ENCODE measurements at regions not wholly inside any gene's neighbourhood (a gene's known extent, or its start where the extent isn't known, plus 50 kb on each side); places are given as distances from the start of the nearest gene placed in this dataset.
"Not testable (repeated sequence)": the region's sequence is repeated elsewhere in the genome, so short reads cannot be mapped to it uniquely, and the experiment has no call there.

DNA sequence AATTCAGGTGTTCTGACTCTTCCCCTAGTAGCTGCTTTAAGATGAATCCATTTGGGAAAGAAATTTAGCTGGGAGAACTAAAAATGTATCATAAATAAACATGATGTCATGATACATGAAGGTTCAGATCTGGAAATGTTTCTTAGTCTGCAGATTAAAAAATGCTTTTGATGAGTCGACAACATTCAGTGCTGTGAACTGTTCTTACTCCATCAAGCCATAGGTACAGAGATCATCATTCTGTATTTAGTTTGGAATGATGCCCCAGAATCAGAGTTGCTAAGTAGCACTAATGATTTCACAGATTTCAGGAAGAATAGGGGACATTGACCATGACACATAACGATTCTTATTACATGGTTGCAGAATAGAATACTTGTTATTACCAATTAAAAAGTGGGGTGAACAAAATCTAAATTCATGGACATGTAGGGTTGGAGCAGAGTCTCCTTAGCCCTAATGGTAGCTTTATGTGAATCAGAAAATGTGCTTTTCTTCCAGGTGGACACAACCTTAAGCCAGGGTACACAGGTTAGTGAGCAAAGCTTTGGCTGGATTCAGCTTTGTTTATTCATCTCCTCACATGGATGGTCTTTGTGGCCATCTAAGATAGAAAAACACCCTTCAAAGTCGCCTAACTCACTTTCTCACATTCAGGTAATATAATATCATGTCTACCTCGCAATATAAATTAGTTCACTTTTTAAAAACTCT, 205.4 kb upstream of the SEL1L start:
- DNase-seq (ENCODE audit: extremely low read depth, low read depth, low spot score), result no peak

DNA sequence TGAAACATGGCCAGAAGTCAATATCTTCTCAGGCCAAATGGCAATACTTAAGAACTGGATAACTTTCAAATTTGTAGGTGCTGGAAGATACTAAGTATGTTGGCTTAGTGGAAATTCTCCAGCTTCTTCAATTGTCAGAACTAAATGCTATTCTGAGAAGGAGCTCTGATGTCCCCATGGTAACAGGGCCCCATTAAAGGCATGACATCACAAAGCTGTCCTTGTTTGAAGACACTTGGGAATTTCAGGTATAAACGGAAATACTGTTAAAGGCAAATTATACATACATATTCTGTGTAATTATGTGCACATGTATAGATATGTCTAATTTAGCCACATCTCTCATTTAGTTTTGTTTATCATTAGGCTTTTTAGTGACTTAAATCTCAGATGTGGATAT, 210.0 kb upstream of the SEL1L start:
- no peak for DNase-seq (ENCODE audit: extremely low read depth, low read depth, low spot score)

DNA sequence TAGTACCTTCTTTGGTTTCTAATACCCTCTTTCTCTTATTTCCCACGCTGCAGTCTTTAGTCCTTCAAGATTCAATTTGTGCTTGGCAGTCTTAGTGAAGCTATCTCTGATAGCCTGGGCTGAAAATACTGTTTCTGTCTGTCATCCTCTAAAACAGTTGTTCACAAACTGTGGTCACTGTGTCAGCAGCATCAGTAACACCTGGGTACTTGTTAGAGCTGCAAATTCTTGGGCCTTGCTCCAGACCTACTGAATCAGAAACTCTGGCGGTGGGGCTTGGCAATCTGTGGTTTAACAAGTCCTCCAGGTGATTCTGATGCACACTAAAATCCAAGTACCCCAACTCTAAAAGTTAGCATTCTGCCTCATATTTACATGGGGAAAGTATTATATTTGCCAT, 217.5 kb upstream of the SEL1L start:
- DNase-seq (ENCODE audit: extremely low read depth, low read depth, low spot score), result no peak

DNA sequence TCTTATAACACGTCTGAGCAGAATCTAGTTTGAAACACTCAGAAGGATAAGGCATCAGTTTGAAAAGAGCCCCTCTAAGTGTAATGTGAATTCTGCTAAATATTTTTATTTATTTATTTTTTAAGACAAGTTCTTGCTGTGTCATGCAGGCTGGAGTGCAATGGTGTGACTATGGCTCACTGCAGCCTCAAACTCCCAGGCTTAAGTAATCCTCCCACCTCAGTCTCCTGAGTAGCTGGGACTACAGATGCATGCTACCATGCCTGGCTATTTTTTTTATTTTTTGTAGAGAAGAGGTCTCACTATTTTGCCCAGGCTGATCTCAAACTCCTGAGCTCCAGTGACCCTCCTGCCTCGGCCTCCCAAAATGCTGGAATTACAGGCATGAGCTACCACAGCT, 225.9 kb upstream of the SEL1L start:
- DNase-seq (ENCODE audit: extremely low read depth, low read depth, low spot score), result no peak

DNA sequence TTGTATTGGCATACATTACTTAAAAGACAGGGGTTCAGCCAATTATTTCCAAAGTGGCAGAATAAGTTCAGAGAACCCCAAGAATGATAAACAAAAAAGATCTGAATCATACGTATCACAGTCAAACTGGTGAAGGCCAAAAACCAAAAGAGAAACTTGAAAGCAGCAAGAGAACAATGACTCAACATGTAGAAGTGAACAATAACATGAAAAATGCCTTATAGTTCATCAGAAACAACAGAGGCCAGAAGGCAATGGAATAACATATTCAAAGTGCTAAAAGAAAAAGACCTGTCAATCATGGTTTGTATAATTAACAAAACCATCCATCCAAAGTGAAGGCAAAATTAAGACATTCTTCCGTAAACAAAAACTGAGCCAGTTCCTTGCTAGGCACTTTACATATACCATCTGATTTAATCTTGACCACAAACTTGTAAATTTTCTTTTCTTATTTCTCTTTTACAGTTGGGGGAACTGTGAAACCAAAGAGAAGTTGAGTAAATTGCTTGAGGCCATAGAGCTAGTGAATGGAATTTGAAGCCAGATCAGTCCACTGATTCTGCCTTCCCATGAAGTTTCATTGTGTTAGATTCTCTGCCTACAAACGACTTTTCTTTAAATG, 232.1 kb upstream of the SEL1L start:
- DNase-seq (ENCODE audit: extremely low read depth, low read depth, low spot score), result no peak

DNA sequence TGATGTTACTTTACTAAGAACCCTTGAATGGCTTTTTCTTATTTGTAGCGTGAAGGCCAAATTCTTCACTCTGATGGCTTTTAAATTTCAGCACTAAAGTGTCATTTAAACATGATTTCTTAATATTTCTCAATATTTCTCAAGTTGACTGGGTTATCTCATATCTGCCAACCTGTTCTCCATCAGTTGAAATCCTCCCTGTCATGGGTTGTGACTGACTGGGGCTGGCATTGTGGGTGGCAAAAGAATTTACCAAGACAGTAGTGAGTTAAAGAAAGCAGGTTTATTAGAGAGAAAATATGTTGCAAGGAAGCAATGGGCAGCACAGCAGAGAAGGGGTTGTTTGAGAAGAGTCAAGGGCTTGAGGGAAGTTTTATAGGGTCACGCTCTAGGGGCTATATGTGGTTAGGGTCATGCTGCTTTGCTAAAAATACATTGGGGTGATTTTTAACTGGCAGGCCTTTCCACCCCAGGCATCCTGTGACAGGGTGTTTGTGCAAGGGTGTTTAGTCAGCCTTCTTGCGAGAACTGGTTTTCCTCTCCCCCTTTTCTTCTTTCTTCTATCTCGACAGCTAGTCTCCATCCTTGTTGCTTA, 232.8 kb upstream of the SEL1L start:
- DNase-seq (ENCODE audit: extremely low read depth, low read depth, low spot score), result no peak

DNA sequence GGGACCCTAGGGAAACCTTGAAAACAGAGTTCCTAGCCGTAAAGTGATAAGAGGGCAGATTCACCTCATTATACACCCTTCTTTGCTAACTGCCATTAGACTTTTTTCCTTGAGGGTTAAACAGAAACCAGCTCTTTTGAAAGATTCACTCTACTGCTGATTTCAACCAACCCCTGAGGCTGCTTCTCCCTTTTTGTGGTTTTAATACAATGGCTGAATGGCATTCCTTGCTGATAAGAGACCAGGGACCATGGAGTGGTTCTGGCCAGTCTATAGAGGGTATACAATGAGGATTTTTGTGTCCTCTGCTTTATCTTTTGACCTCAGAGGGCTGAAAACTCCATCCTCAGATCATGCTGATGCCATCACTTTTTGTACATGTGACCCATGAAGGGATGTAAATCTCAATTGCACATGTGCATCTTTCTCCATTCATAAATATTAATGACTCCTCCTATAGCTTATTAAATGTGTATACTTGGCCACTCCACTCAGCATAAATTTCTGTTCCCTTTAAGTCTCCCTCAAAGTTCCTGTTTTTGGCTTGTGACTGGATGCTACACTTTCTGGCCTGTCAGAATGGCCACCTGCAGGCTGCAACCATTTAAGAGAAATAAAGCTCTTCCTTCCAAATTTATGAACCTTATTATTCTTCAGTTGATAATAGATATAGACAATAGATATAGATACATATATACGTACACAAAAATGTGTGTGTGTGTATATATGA, 233.8 kb upstream of the SEL1L start:
- DNase-seq (ENCODE audit: extremely low read depth, low read depth, low spot score), result no peak

DNA sequence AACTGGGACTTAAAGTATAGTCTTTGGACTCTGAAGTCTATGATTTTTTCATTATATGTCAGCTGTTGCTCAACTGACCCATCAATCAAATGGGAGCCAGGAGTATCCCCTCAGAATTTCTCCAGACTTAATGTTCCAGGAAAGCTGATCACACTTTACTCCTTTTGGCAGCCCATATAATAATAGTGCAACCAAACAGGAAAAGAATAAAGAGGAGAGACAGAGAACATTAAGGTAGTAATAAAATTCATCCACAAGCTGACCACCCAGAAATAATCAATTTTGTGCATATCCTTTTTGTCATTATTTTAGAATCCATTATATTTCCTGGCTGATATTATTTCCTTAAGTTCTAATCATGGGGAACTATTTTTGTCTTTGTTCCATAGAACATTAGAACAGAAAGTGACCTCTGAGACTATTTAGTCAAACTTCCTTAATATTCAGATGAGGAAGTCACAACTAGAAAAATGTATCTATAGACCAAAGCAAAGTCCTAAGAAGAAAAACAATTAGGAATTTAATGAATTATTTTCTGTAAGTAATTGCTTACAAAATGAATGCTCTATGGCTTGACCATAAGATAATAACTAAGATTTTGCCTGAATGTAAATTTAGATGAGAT, 238.1 kb upstream of the SEL1L start:
- DNase-seq (ENCODE audit: extremely low read depth, low read depth, low spot score), result no peak

DNA sequence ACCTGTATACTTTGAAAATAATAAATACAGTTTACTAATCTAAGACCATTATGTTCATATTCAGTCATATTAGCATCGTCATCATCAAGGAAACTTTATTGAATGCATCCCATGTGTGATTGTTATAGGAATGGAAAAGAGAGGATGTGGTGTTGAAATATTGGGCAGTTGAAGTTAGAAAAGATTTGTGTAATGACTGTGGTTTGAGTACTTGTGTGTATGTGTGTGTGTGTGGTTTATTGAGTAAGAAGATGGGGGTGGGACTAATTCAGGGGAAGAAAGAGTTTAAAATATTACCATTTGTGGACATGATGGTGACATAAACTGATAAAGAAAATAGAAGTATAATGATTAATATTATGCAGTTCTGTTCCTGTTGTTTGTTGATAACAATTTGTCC, 238.7 kb upstream of the SEL1L start:
- no peak for DNase-seq (ENCODE audit: extremely low read depth, low read depth, low spot score)

DNA sequence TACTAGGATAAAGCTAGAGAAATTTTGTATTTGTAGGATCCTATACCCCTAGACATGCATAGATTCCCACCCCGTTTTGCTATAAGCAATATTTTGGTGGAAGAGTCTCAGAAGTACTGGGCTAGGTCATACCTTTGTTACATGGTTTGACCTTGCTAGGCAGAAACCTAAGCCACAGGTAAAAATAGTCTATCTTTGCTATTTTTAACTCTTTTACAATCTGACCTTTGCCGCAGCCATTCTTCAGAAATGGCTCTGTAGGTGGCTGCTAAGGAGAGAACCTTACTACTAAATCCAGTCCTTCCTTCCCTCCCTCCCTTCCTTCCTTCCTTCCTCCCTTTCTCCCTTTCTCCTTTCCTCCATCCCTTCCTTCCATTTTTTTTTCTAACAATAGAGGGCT, 242.9 kb upstream of the SEL1L start:
- no peak for DNase-seq (ENCODE audit: extremely low read depth, low read depth, low spot score)

DNA sequence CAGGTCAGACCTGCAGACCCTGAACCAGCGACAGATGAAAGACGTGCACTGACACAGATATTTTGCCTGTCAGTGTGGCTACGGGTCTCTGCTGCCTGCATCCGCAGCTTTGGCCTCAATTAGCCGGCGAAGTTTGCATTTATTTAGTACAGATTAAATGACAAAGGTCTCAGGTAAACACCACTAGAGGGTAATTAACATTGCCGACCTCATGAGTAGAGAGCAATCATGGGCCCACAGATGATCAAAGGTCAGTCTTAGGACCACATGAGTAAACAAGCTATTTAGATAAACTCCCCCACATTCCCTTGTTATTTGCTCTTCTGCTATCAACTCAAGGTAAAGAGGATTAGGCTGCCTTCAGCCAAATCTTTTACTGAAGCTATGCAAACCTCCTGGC, 248.1 kb upstream of the SEL1L start:
- DNase-seq (ENCODE audit: extremely low read depth, low read depth, low spot score), result not testable (repeated sequence)

DNA sequence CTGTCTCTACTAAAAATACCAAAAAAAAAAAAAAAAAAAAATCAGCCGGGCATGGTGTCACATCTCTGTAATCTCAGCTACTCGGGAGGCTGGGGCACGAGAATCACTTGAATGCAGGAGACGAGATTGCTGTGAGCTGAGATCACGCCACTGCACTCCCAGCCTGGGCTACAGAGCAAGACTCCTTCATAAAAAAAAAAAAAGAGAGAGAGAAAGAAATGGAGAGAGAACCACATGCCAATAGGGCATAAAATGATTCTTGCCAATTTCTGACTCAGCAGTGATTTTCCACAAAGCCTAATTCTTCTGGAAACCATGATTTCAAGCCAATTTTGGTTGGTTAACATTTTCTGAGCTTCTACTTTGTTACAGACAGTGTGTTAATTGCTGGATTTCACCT, 250.4 kb upstream of the SEL1L start:
- no peak for DNase-seq (ENCODE audit: extremely low read depth, low read depth, low spot score)

DNA sequence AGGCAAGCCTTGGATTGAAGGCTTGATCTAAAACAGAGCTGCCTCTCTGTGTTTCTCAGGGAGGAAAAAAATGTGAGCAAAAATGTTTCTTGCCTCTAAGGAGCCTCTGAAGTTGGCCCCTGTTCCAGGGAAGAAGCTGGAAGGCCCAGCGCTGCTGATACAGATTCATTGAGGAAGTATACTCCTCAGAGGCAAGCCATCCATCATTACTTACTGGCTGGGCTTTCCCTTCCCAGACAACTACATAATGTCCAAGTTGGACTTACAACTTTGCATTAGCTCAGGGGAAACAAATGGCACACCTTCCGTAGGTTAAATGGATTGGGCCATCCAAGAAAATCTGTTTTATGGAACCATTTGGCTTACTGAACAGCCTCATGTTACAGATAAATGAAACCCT, 263.7 kb upstream of the SEL1L start:
- no peak for DNase-seq (ENCODE audit: extremely low read depth, low read depth, low spot score)

DNA sequence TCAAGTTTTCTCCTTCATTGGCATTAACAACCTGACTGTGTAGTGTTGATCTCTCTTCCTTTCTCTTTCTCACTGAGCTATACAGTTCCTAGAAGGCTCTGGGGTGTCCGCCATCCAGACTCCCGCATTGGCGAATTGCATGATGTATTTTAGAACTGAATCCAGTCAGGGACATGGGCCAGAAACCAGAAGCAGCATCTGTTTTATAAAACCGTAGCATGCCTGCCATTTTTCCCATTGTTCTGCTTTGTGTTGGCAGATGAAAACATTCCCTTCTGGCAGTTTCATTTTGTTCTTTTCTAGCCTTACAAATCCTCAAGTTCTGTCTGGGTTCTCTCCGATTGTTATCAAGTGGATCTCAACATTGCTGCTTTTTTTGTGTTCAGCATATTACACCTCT, 268.3 kb upstream of the SEL1L start:
- no peak for DNase-seq (ENCODE audit: extremely low read depth, low read depth, low spot score)

DNA sequence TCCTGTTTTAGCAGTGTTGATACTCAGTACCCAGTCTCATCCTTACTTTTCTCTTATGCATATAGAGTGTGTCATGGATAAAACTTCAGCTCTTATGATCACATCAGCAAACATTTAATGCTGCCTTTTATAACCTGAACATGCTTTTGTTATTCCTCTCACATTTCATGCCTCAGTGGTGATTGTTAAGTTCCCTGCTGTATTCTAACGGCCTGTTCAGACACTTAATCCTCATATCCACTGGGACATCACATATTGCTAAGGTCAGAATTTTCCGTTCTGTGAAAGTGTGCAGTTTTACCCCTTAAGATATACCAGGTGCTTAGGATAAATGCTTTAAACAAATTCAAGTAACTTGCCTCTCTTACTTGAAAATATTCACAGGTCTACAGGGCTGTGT, 268.7 kb upstream of the SEL1L start:
- no peak for DNase-seq (ENCODE audit: extremely low read depth, low read depth, low spot score)

DNA sequence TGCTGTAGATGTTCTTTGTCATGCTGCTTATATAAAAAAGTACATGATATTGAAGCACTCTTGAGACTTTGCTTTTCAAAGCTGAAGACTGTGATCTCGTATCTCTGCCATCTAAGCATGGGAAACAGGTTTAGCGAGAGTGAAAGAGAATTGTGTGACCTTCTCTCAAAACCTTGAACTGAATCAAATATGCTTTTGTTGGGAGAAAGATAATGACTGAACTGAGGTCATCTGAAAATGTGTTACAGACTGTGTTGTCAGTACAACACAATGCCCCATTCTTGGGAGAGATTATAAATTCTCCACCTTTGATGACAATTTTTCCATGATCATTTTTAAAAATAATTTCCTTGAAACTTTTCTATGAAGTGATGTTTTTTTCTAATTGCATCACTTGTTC, 272.1 kb upstream of the SEL1L start:
- no peak for DNase-seq (ENCODE audit: extremely low read depth, low read depth, low spot score)

DNA sequence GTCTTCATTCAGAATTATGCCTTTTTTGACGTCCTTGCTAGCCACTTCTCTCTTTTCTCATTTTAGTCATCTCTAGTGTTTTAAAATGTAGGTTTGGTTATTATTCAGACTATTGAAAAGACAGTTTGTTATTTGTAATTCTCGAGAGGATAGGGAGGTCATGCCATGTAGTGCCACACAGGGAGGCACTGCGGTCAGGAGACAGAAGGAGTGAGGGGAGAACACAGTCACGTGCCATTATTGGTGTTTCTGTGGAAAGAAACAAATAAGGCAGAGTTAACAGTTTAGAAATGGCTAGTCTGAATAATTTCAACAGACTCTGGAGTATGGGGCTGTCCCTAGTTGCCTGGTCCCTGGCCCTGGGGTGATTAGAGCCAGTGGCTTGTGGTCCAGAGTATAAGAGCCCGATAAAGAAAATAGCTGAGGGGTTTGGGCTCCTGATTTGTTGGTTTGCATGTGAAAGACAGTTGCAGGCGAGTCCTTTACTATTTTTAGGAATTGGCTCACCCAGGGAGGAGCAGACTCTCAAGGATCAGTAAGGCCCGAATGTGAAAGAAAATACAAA, 278.1 kb upstream of the SEL1L start:
- DNase-seq (ENCODE audit: extremely low read depth, low read depth, low spot score), result no peak

DNA sequence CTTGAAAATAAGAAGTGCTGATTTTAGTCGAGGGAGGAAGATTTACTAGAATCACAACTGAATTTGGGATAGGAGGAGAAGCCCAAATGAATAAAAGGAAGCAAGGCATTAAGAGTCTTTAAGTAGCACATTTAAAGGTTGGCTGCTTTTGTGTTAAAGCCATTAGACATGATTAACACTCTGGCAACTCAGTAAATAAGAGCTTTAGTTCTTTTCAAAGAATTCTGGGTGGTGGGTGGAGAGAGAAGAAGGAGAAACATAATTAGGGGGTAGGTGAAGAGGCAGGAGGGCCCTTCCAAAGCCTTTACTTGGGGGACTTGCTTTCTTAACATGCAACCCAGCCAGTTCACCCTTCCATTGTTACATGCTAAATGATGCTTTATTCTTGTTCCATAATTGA, 284.6 kb upstream of the SEL1L start:
- DNase-seq (ENCODE audit: extremely low read depth, low read depth, low spot score), result no peak

DNA sequence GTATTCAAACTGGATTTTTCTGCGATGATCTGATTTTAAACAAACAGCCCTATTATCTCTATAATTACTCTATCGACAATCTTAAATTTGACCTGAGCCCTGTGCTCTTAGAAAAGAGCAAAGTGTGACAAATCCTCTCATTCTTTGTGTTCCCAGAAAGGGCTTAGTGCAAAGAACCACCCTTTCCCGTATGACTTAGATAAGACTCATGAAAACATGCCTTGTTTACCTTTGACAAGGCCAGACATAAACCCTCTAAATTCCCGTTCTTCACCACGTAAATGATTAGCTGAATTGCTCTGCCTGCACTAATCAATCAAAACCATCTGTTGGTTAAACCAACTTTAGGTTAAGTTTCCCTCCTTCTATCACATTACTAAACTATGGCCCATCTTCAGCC, 285.7 kb upstream of the SEL1L start:
- no peak for DNase-seq (ENCODE audit: extremely low read depth, low read depth, low spot score)

DNA sequence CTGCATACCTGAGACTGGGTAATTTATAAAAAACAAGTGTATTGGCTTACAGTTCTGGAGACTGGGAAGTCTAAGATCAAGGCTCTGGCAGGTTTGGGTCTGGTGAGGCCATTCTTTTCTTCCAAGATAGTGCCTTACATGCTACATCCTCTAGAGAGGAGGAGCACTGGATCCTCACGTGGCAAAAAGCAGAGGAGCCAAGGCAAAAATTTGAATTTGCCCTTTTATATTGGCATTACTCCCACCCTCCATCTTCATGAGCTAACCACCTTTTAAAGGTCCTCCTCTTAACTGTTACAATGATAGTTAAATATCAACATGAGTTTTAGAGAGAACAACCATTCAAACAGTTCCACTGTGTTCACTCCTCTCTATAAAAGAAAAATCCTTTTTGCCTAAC, 286.3 kb upstream of the SEL1L start:
- DNase-seq (ENCODE audit: extremely low read depth, low read depth, low spot score), result no peak

DNA sequence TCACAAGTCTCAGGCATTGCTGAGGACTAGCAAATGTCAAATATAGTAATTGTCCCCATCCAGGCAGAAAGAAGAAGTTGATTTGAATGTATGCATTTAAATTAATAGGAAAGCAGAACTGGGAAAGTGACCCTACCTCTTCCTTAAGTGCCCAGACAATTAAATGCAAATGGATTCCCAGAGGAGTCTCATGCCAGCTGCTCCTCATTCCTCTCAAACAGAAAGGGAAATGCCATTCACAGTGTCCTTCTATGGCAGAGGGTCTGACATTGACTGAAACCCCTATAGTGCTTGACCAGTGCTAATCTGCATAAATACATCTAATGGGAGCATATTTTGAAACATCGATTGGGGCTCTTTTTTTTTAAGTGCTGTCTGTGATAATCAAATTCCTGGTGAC, 292.4 kb upstream of the SEL1L start:
- no peak for DNase-seq (ENCODE audit: extremely low read depth, low read depth, low spot score)

Data from glomerular endothelial cell (primary cell).